ENCODE measurements at regions not wholly inside any gene's neighbourhood (a gene's known extent, or its start where the extent isn't known, plus 50 kb on each side); places are given as distances from the start of the nearest gene placed in this dataset.

GRCh38 chr10:108095932-108096925 is 931.7 kb upstream of the SORCS1 start:
- TF ChIP-seq POLR2A (IDR thresholded peaks at IDR 0.05) (no peak), CTCF (IDR thresholded peaks at IDR 0.05) (no peak)

All from uterus (tissue), 2 donors.